SJCRH30 (cell line): ENCODE measurements at regions not wholly inside any gene's neighbourhood (a gene's known extent, or its start where the extent isn't known, plus 50 kb on each side); places are given as distances from the start of the nearest gene placed in this dataset.

Source experiments
- DNase-seq, 2 experiments: peaks; one replicate each; pipeline ENCODE4 v3.0.0-alpha.2; 2015 to 2020
- H3K27ac ChIP-seq: fragments of 250-450 bp; sonication (Bioruptor Pico); 2 replicates; pipeline ENCODE4 v1.5.1; 2020; ENCODE audit warnings: mild to moderate bottlenecking, moderate library complexity
- H3K27me3 ChIP-seq: fragments of 250-450 bp; sonication (Bioruptor Pico); 2 replicates; pipeline ENCODE4 v1.5.1; 2020; ENCODE audit warnings: mild to moderate bottlenecking, moderate library complexity
- H3K36me3 ChIP-seq: fragments of 250-450 bp; sonication (Bioruptor Pico); 2 replicates; pipeline ENCODE4 v1.5.1; 2020; ENCODE audit warnings: mild to moderate bottlenecking, moderate library complexity
- H3K4me1 ChIP-seq: fragments of 250-450 bp; sonication (Bioruptor Pico); 2 replicates; pipeline ENCODE4 v1.5.1; 2020; ENCODE audit warnings: mild to moderate bottlenecking, moderate library complexity
- H3K4me3 ChIP-seq: fragments of 250-450 bp; sonication (Bioruptor Pico); 2 replicates; pipeline ENCODE4 v1.5.1; 2020; ENCODE audit warnings: mild to moderate bottlenecking, moderate library complexity
- H3K9me3 ChIP-seq: fragments of 250-450 bp; sonication (Bioruptor Pico); replicated peaks from 2 replicates; pipeline ENCODE4 v1.5.1; 2020; ENCODE audit warnings: mild to moderate bottlenecking, moderate library complexity

GRCh38 chr2:48107326-48107925 lies 201.1 kb upstream of the FBXO11 start:
- peak overlapping the region; percentile 15; the same call in 1 of the 2 replicates for H3K27ac ChIP-seq
- peak overlapping the region; percentile 41 for H3K4me3 ChIP-seq
- peak; percentile 76 to 85 for DNase-seq
- H3K9me3 ChIP-seq = no peaks in the 10 kb centered on the region
- H3K27me3 ChIP-seq = no peaks in the 10 kb centered on the region
- H3K36me3 ChIP-seq = no peaks in the 10 kb centered on the region
- peaks cover 9% of the 10 kb centered on the region; the same call in 1 of the 2 replicates for H3K4me1 ChIP-seq

- DNase-seq = no peak
- Histone ChIP-seq H3K9me3 (no peaks in the 10 kb centered on the region), H3K27ac (no peak overlapping the region), H3K27me3 (no peaks in the 10 kb centered on the region), H3K4me1 (peaks cover 9% of the 10 kb centered on the region; the same call in 1 of the 2 replicates), H3K36me3 (no peaks in the 10 kb centered on the region), H3K4me3 (no peak overlapping the region)
These were observed 202.2 kb upstream of the FBXO11 start for GRCh38 chr2:48108455-48108854.

DNA sequence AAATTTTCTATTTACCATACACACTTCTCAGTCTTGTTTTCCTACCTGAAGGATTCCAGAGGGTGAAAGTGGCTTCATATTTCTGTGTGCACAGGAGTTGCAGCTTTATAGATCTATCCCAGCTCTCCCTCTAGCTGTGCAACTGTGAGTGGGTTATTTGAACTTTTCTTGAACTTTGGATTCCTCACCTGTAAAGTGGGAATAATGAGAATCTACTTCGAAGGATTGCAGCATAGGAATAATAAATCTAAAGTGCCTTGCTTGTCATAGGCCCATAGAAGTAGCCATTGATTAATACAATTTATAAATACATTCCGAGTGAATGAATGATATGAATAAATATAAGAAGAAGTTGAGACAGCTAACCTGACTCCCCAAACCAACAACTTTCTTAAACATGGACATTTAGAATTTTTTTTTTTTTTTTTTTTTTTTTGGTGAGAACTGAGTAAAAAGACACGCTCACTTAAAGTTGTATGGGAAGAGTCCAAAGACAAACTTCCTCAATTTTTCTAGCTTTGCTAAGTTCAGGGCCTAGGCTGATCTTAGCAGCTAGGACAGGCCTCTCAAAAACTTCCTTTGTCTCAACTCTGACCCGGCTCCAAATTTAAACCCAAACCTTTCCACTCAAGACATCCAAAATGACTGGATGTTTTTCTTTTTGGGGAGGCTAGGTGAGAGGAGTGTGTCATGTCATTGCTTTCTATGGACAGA lies 203.3 kb upstream of the FBXO11 start:
- H3K9me3 ChIP-seq = no peaks in the 10 kb centered on the region
- H3K4me1 ChIP-seq = peaks cover 9% of the 10 kb centered on the region; the same call in 1 of the 2 replicates
- no peaks in the 10 kb centered on the region for H3K27me3 ChIP-seq
- H3K27ac ChIP-seq = no peak overlapping the region
- H3K4me3 ChIP-seq = no peak overlapping the region
- no peak for DNase-seq
- no peaks in the 10 kb centered on the region for H3K36me3 ChIP-seq

DNA sequence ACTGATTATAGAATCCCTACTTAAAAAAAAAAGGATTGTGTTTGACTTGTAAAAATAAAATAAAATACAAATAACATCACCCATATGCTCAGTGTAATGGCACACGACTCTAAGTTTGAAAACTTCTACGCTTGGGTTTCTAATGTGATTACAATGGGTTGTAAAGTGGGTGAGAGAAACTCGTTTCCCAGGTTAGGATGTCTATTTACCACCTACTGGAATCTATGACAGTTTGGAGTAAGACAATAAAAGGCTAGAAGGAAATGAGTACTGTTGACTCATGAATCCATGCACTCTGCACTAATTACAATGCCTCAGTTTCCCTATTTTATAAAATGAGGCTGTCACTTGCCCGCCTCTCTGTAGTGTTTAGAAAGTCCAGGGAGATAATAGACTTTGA lies 204.0 kb upstream of the FOXN2 start:
- H3K36me3 ChIP-seq = no peaks in the 10 kb centered on the region
- H3K4me3 ChIP-seq = no peak overlapping the region
- no peaks in the 10 kb centered on the region for H3K27me3 ChIP-seq
- no peak overlapping the region for H3K27ac ChIP-seq
- H3K4me1 ChIP-seq = peaks cover 9% of the 10 kb centered on the region; the same call in 1 of the 2 replicates
- H3K9me3 ChIP-seq = no peaks in the 10 kb centered on the region
- no peak for DNase-seq

GRCh38 chr2:48112911-48113680 lies 201.4 kb upstream of the FOXN2 start:
- H3K27ac ChIP-seq = no peak overlapping the region
- no peak overlapping the region for H3K4me3 ChIP-seq
- H3K36me3 ChIP-seq = no peaks in the 10 kb centered on the region
- no peaks in the 10 kb centered on the region for H3K9me3 ChIP-seq
- no peaks in the 10 kb centered on the region for H3K4me1 ChIP-seq
- no peak for DNase-seq
- H3K27me3 ChIP-seq = no peaks in the 10 kb centered on the region

DNA sequence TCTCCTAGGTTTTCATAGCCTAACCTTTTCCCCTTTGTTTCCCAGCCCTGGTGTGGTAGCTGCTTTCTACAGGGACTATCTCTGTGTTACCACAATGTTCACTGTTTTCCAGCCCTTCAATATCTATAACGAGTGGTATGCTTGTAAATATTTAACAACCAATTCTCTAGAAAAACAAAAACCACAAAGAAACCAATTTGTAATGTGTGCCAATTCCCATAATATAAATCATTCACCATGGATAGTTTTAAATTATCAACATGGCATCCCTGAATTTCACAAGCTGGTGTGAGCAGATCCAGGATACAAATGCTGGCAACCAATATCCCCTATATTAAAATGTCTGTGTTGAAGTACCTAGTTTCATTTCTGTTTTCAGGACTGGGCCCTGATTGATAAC lies 200.7 kb upstream of the FOXN2 start:
- no peaks in the 10 kb centered on the region for H3K9me3 ChIP-seq
- no peak for DNase-seq

DNA sequence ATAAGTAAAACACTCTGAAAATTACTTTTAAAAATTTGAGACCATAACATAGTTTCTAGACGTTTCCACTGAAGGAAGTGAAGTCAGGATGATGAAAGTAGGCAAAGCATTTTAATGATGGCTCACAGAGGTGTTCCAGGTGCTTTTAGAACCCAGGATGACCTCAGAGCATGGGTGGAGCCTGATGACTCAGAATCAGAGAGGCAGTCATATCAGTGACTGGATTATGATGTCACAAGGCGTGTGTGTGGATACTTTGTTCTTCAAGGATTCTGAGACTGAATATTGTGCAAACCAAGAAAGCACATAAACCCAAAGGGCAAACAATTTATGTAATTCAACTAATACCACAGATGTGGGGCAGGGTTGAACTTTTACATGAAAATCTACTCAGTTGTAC lies 200.2 kb upstream of the FOXN2 start:
- H3K4me3 ChIP-seq = no peak overlapping the region
- DNase-seq = no peak

More for the DNA sequence above, 200.7 kb upstream of the FOXN2 start:
- no peaks in the 10 kb centered on the region for H3K4me1 ChIP-seq
- H3K4me3 ChIP-seq = no peak overlapping the region
- H3K36me3 ChIP-seq = no peaks in the 10 kb centered on the region
- H3K27me3 ChIP-seq = no peaks in the 10 kb centered on the region
- no peak overlapping the region for H3K27ac ChIP-seq

GRCh38 chr2:48116497-48116896 lies 198.0 kb upstream of the FOXN2 start:
- Histone ChIP-seq H3K4me1 (no peaks in the 10 kb centered on the region), H3K27me3 (no peaks in the 10 kb centered on the region), H3K27ac (no peak overlapping the region), H3K9me3 (0 out of 2 replicates have a peak, but pooled peaks cover 4% of the 10 kb centered on the region), H3K4me3 (no peak overlapping the region), H3K36me3 (no peaks in the 10 kb centered on the region)
- no peak for DNase-seq

More for the DNA sequence above, 200.2 kb upstream of the FOXN2 start:
- Histone ChIP-seq H3K27me3 (no peaks in the 10 kb centered on the region), H3K9me3 (no peaks in the 10 kb centered on the region), H3K4me1 (no peaks in the 10 kb centered on the region), H3K27ac (no peak overlapping the region), H3K36me3 (no peaks in the 10 kb centered on the region)

DNA sequence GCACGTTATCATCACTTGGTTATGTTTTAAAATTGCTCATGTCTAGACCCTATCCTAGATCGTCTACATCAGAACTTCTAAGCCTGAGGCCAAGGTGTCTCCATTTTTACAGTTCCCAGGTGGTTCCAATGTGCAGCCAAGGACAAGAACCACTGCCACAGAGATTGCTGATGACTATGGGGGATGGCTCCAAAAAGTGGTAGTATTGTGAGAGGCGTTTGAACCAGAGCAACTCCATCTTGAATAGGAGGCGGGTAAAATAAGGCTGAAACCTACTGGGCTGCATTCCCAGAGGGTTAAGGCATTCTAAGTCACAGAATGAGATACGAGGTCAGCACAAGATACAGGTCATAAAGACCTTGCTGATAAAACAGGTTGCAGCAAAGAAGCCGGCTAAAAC lies 195.6 kb upstream of the FOXN2 start:
- H3K27me3 ChIP-seq = no peaks in the 10 kb centered on the region
- no peaks in the 10 kb centered on the region for H3K36me3 ChIP-seq
- DNase-seq = no peak
- 0 out of 2 replicates have a peak, but pooled peaks cover 4% of the 10 kb centered on the region for H3K9me3 ChIP-seq
- H3K4me1 ChIP-seq = no peaks in the 10 kb centered on the region
- no peak overlapping the region for H3K4me3 ChIP-seq
- no peak overlapping the region for H3K27ac ChIP-seq

DNA sequence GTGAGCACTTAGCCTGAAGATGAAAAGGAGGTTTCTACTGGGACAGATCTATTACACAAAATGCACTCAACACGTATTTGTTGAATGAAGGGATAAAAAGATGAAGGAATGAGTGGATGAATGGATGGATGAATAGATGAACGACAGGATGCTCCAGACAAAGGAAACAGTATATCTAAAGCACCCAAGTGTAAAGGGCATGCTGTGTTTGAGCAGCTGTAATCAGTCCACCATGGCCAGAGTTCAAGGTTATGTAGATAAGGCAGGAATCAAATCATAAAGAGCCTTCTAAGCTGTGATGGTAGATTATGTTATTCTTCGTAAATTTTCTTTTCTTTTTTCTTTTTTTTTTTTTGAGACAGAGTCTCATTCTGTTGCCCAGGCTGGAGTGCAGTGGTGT lies 194.4 kb upstream of the FOXN2 start:
- Histone ChIP-seq H3K27me3 (no peaks in the 10 kb centered on the region), H3K4me3 (no peak overlapping the region), H3K4me1 (no peaks in the 10 kb centered on the region), H3K27ac (no peak overlapping the region), H3K9me3 (0 out of 2 replicates have a peak, but pooled peaks cover 4% of the 10 kb centered on the region), H3K36me3 (no peaks in the 10 kb centered on the region)
- no peak for DNase-seq

- no peak for DNase-seq
- no peaks in the 10 kb centered on the region for H3K27me3 ChIP-seq
- H3K27ac ChIP-seq = no peak overlapping the region
- no peaks in the 10 kb centered on the region for H3K36me3 ChIP-seq
- H3K9me3 ChIP-seq = 0 out of 2 replicates have a peak, but pooled peaks cover 4% of the 10 kb centered on the region
- no peak overlapping the region for H3K4me3 ChIP-seq
- H3K4me1 ChIP-seq = no peaks in the 10 kb centered on the region
These were observed 193.7 kb upstream of the FOXN2 start for GRCh38 chr2:48120759-48121242.

GRCh38 chr2:48122166-48122565 lies 192.3 kb upstream of the FOXN2 start:
- Histone ChIP-seq H3K4me3 (no peak overlapping the region), H3K27ac (no peak overlapping the region), H3K4me1 (no peaks in the 10 kb centered on the region), H3K36me3 (no peaks in the 10 kb centered on the region), H3K27me3 (no peaks in the 10 kb centered on the region), H3K9me3 (0 out of 2 replicates have a peak, but pooled peaks cover 4% of the 10 kb centered on the region)
- no peak for DNase-seq

DNA sequence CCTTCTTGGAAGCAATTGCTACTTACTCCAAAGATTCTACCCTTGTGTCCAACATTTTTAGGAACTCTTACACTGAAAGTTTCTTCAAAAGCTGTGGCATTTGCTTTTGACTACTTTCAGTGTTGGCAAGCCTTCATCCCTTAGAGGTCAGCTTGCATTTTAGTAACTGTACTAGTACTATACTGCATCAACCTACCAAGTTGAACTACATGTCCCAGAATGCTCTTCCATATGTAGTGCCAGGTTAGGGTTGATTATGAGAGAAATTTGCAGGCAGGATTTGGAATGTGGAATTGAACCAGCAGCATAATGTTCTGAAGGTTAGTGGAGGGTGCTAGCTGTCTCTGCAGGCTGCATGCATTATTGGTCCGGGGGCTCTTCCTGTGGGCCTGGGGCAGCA lies 189.9 kb upstream of the FOXN2 start:
- H3K9me3 ChIP-seq = 0 out of 2 replicates have a peak, but pooled peaks cover 4% of the 10 kb centered on the region
- H3K27me3 ChIP-seq = no peaks in the 10 kb centered on the region
- no peak overlapping the region for H3K4me3 ChIP-seq
- H3K4me1 ChIP-seq = 0 out of 2 replicates have a peak, but pooled peaks cover 3% of the 10 kb centered on the region
- H3K36me3 ChIP-seq = no peaks in the 10 kb centered on the region
- H3K27ac ChIP-seq = no peak overlapping the region
- DNase-seq = no peak

DNA sequence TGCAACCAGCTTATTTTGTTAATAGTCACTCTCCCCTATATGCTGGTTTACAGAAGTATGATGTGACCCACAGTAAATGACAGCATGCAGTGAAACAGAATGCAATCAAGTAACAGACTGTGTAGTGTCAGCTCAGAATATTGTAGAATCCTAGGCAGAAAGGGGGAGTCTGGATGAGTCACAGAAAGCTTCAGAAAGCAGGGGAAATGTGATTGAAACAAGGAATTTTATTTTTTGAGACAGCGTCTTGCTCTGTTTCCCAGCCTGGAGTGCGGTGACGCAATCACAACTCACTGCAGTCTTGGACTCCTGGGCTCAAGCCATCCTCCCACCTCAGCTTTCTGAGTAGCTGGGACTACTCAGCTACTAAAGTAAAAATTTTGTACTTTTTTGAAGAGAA lies 188.3 kb upstream of the FOXN2 start:
- Histone ChIP-seq H3K27ac (no peak overlapping the region), H3K9me3 (no peaks in the 10 kb centered on the region), H3K4me1 (0 out of 2 replicates have a peak, but pooled peaks cover 3% of the 10 kb centered on the region), H3K4me3 (no peak overlapping the region), H3K36me3 (no peaks in the 10 kb centered on the region), H3K27me3 (no peaks in the 10 kb centered on the region)
- DNase-seq = no peak
